ENCODE measurements at regions not wholly inside any gene's neighbourhood (a gene's known extent, or its start where the extent isn't known, plus 50 kb on each side); places are given as distances from the start of the nearest gene placed in this dataset.

GRCh38 chr17:11182430-11182829 lies 58.6 kb upstream of the SHISA6 start:
- Histone ChIP-seq H3K27ac (no peak overlapping the region), H3K36me3 (no peaks in the 10 kb centered on the region), H3K9ac (ENCODE audit: low read depth in 2 of 2, low read length in 2 of 2) (no peak overlapping the region), H3K9me3 (no peaks in the 10 kb centered on the region), H3K4me3 (no peak overlapping the region), H3K4me1 (no peaks in the 10 kb centered on the region), H3K27me3 (no peaks in the 10 kb centered on the region)
- peak; percentile 21 for DNase-seq
- intact Hi-C loops (cut with DNase I) = no loop called here
- TF ChIP-seq CTCF (IDR thresholded peaks at IDR 0.05) = no peak

DNA sequence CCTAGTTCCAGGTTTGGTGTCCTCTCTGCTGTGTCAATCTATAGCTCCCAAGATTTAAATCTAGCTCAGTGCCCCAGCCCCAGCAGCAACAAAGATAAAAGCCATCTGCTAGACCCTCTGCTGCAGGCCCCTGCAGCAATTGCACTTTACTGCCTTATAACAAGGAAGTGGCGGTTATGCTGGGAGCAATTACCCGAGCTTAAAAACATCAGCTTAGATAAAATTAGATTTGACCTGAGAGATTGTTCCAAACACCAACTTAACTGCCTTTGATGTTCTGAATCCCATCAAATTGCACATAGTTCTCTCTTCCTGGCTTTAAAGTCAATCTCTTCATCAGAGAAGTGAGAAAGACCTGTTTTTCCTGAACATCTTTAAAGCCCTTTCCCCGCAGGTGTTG lies 62.4 kb upstream of the SHISA6 start:
- H3K4me1 ChIP-seq = no peaks in the 10 kb centered on the region
- no peak for TF ChIP-seq CTCF (IDR thresholded peaks at IDR 0.05)
- H3K9ac ChIP-seq (ENCODE audit: low read depth in 2 of 2, low read length in 2 of 2) = no peak overlapping the region
- H3K36me3 ChIP-seq = no peaks in the 10 kb centered on the region
- no peaks in the 10 kb centered on the region for H3K9me3 ChIP-seq
- no peak for DNase-seq
- H3K27ac ChIP-seq = no peak overlapping the region
- H3K27me3 ChIP-seq = no peaks in the 10 kb centered on the region
- intact Hi-C loops (cut with DNase I) = no loop called here
- no peak overlapping the region for H3K4me3 ChIP-seq

- H3K4me1 ChIP-seq = no peaks in the 10 kb centered on the region
- H3K9me3 ChIP-seq = no peaks in the 10 kb centered on the region
- no peak for DNase-seq
- no peaks in the 10 kb centered on the region for H3K36me3 ChIP-seq
- no peak overlapping the region for H3K27ac ChIP-seq
- H3K27me3 ChIP-seq = no peaks in the 10 kb centered on the region
- no peak overlapping the region for H3K4me3 ChIP-seq
- intact Hi-C loops (cut with DNase I) = no loop called here
- TF ChIP-seq CTCF (IDR thresholded peaks at IDR 0.05) = no peak
- H3K9ac ChIP-seq (ENCODE audit: low read depth in 2 of 2, low read length in 2 of 2) = no peak overlapping the region
These were observed 63.7 kb upstream of the SHISA6 start for GRCh38 chr17:11177340-11177739.

GRCh38 chr17:11176549-11176948 lies 64.5 kb upstream of the SHISA6 start:
- Histone ChIP-seq H3K4me1 (no peaks in the 10 kb centered on the region), H3K27ac (no peak overlapping the region), H3K4me3 (no peak overlapping the region), H3K27me3 (no peaks in the 10 kb centered on the region), H3K9ac (ENCODE audit: low read depth in 2 of 2, low read length in 2 of 2) (no peak overlapping the region), H3K9me3 (no peaks in the 10 kb centered on the region), H3K36me3 (no peaks in the 10 kb centered on the region)
- TF ChIP-seq CTCF (IDR thresholded peaks at IDR 0.05) = no peak
- intact Hi-C loops (cut with DNase I) = no loop called here
- DNase-seq = no peak

GRCh38 chr17:11170881-11171280 lies 70.1 kb upstream of the SHISA6 start:
- H3K27me3 ChIP-seq = no peaks in the 10 kb centered on the region
- no peaks in the 10 kb centered on the region for H3K36me3 ChIP-seq
- TF ChIP-seq CTCF (IDR thresholded peaks at IDR 0.05) = no peak
- no peak overlapping the region for H3K9ac ChIP-seq (ENCODE audit: low read depth in 2 of 2, low read length in 2 of 2)
- no peaks in the 10 kb centered on the region for H3K9me3 ChIP-seq
- DNase-seq = no peak
- intact Hi-C loops (cut with DNase I) = no loop called here
- no peak overlapping the region for H3K27ac ChIP-seq
- no peaks in the 10 kb centered on the region for H3K4me1 ChIP-seq
- H3K4me3 ChIP-seq = no peak overlapping the region

Data from colonic mucosa (tissue), 4 donors.